IMR-90 (cell line): ENCODE measurements at regions not wholly inside any gene's neighbourhood (a gene's known extent, or its start where the extent isn't known, plus 50 kb on each side); places are given as distances from the start of the nearest gene placed in this dataset.
"Not testable (repeated sequence)": the region's sequence is repeated elsewhere in the genome, so short reads cannot be mapped to it uniquely, and the experiment has no call there.

Experiments used
- ATAC-seq: fragments of 200-7000 bp; cut with Tn5 transposase; 2 replicates; pipeline ENCODE4 v1.9.1; 2020; ENCODE audit warnings: low read depth, mild to moderate bottlenecking, moderate library complexity
- BruUV-seq: library from RNA; stranded (reverse); fragments of 400-500 nt; replicated peaks from 2 replicates; lab custom pipeline; 2021; lab: Mats Ljungman, UMichigan
- CTCF ChIA-PET: fragments of 300-600 bp; formaldehyde crosslinking; extraction: SDS; loops from one replicate; lab custom pipeline; 2021; ENCODE audit warnings: antibody characterized with exemption; lab: Yijun Ruan, JAX
- POLR2A ChIA-PET: fragments of 300-600 bp; sonication (Branson Sonifier 250); formaldehyde crosslinking; loops from one replicate; lab custom pipeline; 2022; ENCODE audit warnings: antibody characterized with exemption; ENCODE audit not compliant: unreplicated experiment; lab: Charles Lee
- DNase-seq: peaks from one replicate; pipeline ENCODE4 v3.0.0; 2013
- H2AFZ ChIP-seq: replicated peaks from 2 replicates; pipeline ENCODE3; 2013; ENCODE audit warnings: low read length, mild to moderate bottlenecking; ENCODE audit not compliant: poor library complexity
- H2AK5ac ChIP-seq: 2 replicates; pipeline ENCODE4 v1.6.1; 2013; ENCODE audit warnings: low read depth, low read length, inconsistent platforms
- H2AK9ac ChIP-seq: replicated peaks from 2 replicates; pipeline ENCODE3; 2013; ENCODE audit warnings: mild to moderate bottlenecking, low read depth, low read length, moderate library complexity; ENCODE audit not compliant: poor library complexity
- H2BK120ac ChIP-seq: 2 replicates; pipeline ENCODE4 v1.6.1; 2013; ENCODE audit warnings: low read depth, low read length, inconsistent platforms
- H2BK15ac ChIP-seq: 3 replicates; pipeline ENCODE4 v1.6.1; 2013; ENCODE audit warnings: low read depth, low read length, inconsistent platforms
- H2BK20ac ChIP-seq: 2 replicates; pipeline ENCODE4 v1.6.1; 2013; ENCODE audit warnings: low read depth, mild to moderate bottlenecking, inconsistent platforms, low read length, moderate library complexity
- H2BK5ac ChIP-seq: 2 replicates; pipeline ENCODE4 v1.6.1; 2013; ENCODE audit warnings: mild to moderate bottlenecking, low read depth, low read length, inconsistent platforms; ENCODE audit not compliant: poor library complexity, severe bottlenecking
- H3K14ac ChIP-seq: replicated peaks from 2 replicates; pipeline ENCODE4 v1.6.1; 2013; ENCODE audit warnings: low read depth, low read length, inconsistent platforms
- H3K18ac ChIP-seq: 2 replicates; pipeline ENCODE4 v1.6.1; 2013; ENCODE audit warnings: low read depth, low read length, control low read depth
- H3K23ac ChIP-seq: 2 replicates; pipeline ENCODE4 v1.6.1; 2013; ENCODE audit warnings: low read depth, low read length, inconsistent platforms
- H3K27ac ChIP-seq: 2 replicates; pipeline ENCODE4 v1.5.1; 2013; ENCODE audit warnings: mild to moderate bottlenecking, control low read depth, low read length; ENCODE audit not compliant: insufficient read depth
- H3K27me3 ChIP-seq: 2 replicates; pipeline ENCODE4 v1.6.1; 2013; ENCODE audit warnings: low read length; ENCODE audit not compliant: control insufficient read depth, insufficient read depth
- H3K36me3 ChIP-seq: 2 replicates; pipeline ENCODE4 v1.6.1; 2013; ENCODE audit warnings: low read length, mixed read lengths; ENCODE audit not compliant: control insufficient read depth, insufficient read depth
- H3K4ac ChIP-seq: 2 replicates; pipeline ENCODE4 v1.6.1; 2013; ENCODE audit warnings: low read depth, low read length, inconsistent platforms
- H3K4me1 ChIP-seq: 2 replicates; pipeline ENCODE4 v1.6.1; 2013; ENCODE audit warnings: low read length, mixed read lengths; ENCODE audit not compliant: control insufficient read depth, insufficient read depth
- H3K4me2 ChIP-seq: 2 replicates; pipeline ENCODE4 v1.6.1; 2013; ENCODE audit warnings: low read depth, mild to moderate bottlenecking, control low read depth, low read length, moderate library complexity
- H3K4me3 ChIP-seq: 2 replicates; pipeline ENCODE4 v1.5.1; 2013; ENCODE audit warnings: low read depth, mild to moderate bottlenecking, control low read depth, low read length, moderate library complexity; ENCODE audit not compliant: insufficient read depth
- H3K56ac ChIP-seq: 2 replicates; pipeline ENCODE4 v1.6.1; 2013; ENCODE audit warnings: low read length, inconsistent platforms; ENCODE audit not compliant: insufficient read depth; ENCODE audit errors: extremely low read depth
- H3K79me1 ChIP-seq, 2 experiments: 2 replicates each; pipeline ENCODE4 v1.6.1; 2013; ENCODE audit warnings: low read length in 2 of 2, inconsistent platforms in 1 of 2, low read depth in 1 of 2
- H3K9ac ChIP-seq: 2 replicates; pipeline ENCODE4 v1.6.1; 2013; ENCODE audit warnings: low read depth, low read length, control low read depth
- H3K9me1 ChIP-seq: 2 replicates; pipeline ENCODE4 v1.6.1; 2013; ENCODE audit warnings: low read length, inconsistent platforms; ENCODE audit not compliant: insufficient read depth
- H3K9me3 ChIP-seq: 2 replicates; pipeline ENCODE4 v1.6.1; 2013; ENCODE audit warnings: low read length; ENCODE audit not compliant: control insufficient read depth, insufficient read depth
- H4K20me1 ChIP-seq: 2 replicates; pipeline ENCODE4 v1.6.1; 2013; ENCODE audit warnings: low read length, inconsistent platforms; ENCODE audit not compliant: insufficient read depth
- H4K5ac ChIP-seq: 2 replicates; pipeline ENCODE4 v1.6.1; 2013; ENCODE audit warnings: mild to moderate bottlenecking, low read depth, low read length, control low read depth
- H4K8ac ChIP-seq, 2 experiments: 2 replicates each; pipeline ENCODE4 v1.6.1; 2013; ENCODE audit warnings: low read depth in 2 of 2, low read length in 2 of 2, control low read depth in 1 of 2, inconsistent platforms in 1 of 2
- H4K91ac ChIP-seq: 2 replicates; pipeline ENCODE4 v1.6.1; 2013; ENCODE audit warnings: low read depth, low read length, inconsistent platforms; ENCODE audit not compliant: insufficient read depth
- dilution Hi-C: fragments of 300-500 bp; cut with HindIII; formaldehyde crosslinking; loops from one replicate; pipeline ENCODE4 v1.14.3; 2018; ENCODE audit warnings: low sequenced_read_pairs; ENCODE audit not compliant: unreplicated experiment
- in situ Hi-C: fragments of 300-500 bp; cut with MboI; formaldehyde crosslinking; loops from 3 replicates; pipeline ENCODE4 v1.14.3; 2019; ENCODE audit warnings: low sequenced_read_pairs, inconsistent platforms, mixed read lengths
- intact Hi-C: fragments of 100-400 bp; cut with micrococcal nuclease; formaldehyde crosslinking; loops from 2 replicates; pipeline ENCODE4 v1.10.0; 2022

- H2BK15ac ChIP-seq, H3K27me3 ChIP-seq, H3K14ac ChIP-seq, H3K27ac ChIP-seq, H2BK120ac ChIP-seq, H2BK20ac ChIP-seq, POLR2A ChIA-PET, H3K36me3 ChIP-seq, H3K4ac ChIP-seq, CTCF ChIA-PET, dilution Hi-C loops, H2AFZ ChIP-seq, H3K4me1 ChIP-seq, ATAC-seq, H3K4me2 ChIP-seq, H3K9ac ChIP-seq, H3K18ac ChIP-seq, H4K91ac ChIP-seq, H3K4me3 ChIP-seq, intact Hi-C loops, DNase-seq, H2BK5ac ChIP-seq, H3K9me1 ChIP-seq, H3K79me1 ChIP-seq, BruUV-seq, H2AK9ac ChIP-seq, H2AK5ac ChIP-seq, H4K5ac ChIP-seq, H3K56ac ChIP-seq, H3K23ac ChIP-seq, in situ Hi-C loops, H4K20me1 ChIP-seq, H4K8ac ChIP-seq: not testable (repeated sequence)
- H3K9me3 ChIP-seq: peaks cover 11% of the 10 kb centered on the region
Measured at GRCh38 chr3:153423820-153424219, 261.8 kb downstream of the RAP2B start.
